GM21825 (cell line): ENCODE measurements at regions not wholly inside any gene's neighbourhood (a gene's known extent, or its start where the extent isn't known, plus 50 kb on each side); places are given as distances from the start of the nearest gene placed in this dataset.
"Not testable (repeated sequence)": the region's sequence is repeated elsewhere in the genome, so short reads cannot be mapped to it uniquely, and the experiment has no call there.

Experiments used
- ATAC-seq: cut with Tn5 transposase; IDR thresholded peaks from one replicate; pipeline ENCODE4 v1.9.1; 2021; ENCODE audit warnings: mild to moderate bottlenecking, moderate library complexity; ENCODE audit not compliant: unreplicated experiment

- ATAC-seq: not testable (repeated sequence)
Measured at GRCh38 chr6:153282456-153282855, 151.4 kb upstream of the RGS17 start.

DNA sequence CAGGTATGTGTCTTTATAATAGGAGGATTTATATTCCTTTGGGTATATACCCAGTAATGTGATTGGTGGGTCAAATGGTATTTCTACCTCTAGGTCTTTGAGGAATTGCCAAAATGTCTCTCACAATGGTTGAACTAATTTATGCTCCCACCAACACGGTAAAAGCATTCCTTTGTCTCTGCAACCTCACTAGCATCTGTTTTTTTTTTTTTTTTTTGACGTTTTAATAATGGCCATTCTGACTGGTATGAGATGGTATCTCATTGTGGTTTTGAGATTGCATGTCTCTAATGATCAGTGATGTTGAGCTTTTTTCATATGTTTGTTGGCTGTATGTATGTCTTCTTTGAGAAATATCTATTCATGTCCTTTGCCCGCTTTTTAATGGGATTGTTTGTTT lies 144.9 kb upstream of the RGS17 start:
- no peak for ATAC-seq

- no peak for ATAC-seq
Measured at GRCh38 chr6:153272201-153272980, 141.3 kb upstream of the RGS17 start.

GRCh38 chr6:153263489-153263888 lies 132.4 kb upstream of the RGS17 start:
- ATAC-seq: no peak

GRCh38 chr6:153251326-153251725 lies 120.2 kb upstream of the RGS17 start:
- ATAC-seq: no peak

DNA sequence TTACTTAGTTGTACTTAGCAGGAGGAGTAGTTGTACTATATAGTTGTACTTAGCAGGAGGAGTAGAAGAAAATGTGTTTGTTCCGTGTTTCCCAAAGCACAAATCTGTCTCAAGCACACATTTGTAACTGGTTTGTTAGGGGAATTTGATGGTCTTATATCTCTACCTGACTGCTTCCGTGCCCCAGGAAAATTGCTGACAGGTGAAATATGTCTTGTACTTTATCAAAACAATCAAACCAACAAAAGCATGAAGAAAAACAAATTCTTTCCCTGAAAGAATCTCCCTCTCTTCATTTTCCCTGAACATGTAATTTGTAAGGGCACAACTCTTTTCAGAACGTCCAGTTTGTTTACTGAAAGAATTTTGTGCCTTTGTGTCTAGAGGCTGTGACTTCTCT lies 106.6 kb upstream of the RGS17 start:
- no peak for ATAC-seq

GRCh38 chr6:153231048-153231646 lies 100.1 kb upstream of the RGS17 start:
- ATAC-seq: no peak

GRCh38 chr6:153218184-153218792 lies 87.2 kb upstream of the RGS17 start:
- ATAC-seq: no peak

- ATAC-seq: no peak
Measured at GRCh38 chr6:153216789-153217188, 85.7 kb upstream of the RGS17 start.

DNA sequence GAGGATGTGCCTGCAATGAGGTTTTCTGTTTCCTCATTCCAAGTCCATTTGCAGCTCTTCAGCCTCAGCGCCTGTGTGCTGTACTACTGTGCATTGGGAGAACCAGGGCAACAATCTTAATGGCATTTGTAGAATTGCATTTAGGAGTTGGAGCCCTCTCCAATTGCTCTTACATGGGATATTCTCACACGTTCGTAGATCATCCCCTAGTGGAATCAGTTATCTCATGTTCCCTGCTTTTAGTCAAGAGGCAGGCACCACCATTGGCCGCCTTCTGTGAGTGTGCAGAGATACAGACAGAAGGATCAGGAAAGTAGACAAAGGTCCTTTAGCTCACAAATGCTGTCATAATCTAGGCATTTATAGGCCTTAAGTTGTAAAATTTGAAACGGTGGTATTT lies 84.2 kb upstream of the RGS17 start:
- ATAC-seq: no peak

- ATAC-seq: no peak
Measured at GRCh38 chr6:153214436-153214835, 83.4 kb upstream of the RGS17 start.

GRCh38 chr6:153210083-153210482 lies 79.0 kb upstream of the RGS17 start:
- peak; percentile 94 for ATAC-seq

DNA sequence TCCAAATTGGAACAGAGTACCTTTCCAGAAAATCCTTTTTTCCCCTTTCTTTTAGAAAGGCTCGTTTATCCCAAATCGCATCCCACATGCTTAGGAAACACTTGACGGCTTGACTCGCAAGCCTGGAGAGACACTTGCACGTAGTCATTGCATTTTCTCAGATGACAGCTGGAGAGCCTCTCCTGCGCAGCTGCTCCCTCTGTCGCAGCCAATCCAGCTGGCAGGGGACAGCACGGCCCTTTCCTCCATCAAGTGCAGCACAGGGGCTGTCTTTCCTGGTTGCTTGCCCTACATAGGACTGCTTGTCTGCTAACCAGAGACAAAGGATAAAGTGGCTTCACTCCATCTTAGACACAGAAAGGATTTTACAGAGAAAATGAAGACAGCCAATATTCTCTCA lies 77.6 kb upstream of the RGS17 start:
- ATAC-seq: no peak

DNA sequence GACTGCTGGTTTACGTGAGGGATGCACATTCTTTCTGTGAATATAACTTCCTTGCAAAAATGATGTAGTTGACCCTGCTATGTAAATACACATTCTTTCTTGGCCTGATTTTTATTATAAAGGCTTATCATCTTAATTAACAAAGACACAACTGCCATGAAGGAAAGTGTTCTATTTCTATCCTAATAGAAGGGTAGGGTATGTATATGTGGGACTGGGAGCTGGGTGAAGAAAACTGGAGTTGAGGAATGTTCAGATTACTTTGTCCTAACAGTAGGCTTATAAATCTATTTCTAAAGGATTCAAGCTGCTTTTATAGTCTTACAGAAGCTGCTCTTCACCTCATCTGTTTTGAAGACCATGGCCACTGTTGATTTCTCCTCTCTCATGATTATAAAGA lies 76.5 kb upstream of the RGS17 start:
- no peak for ATAC-seq

- ATAC-seq: no peak
Measured at GRCh38 chr6:153207006-153207405, 75.9 kb upstream of the RGS17 start.

DNA sequence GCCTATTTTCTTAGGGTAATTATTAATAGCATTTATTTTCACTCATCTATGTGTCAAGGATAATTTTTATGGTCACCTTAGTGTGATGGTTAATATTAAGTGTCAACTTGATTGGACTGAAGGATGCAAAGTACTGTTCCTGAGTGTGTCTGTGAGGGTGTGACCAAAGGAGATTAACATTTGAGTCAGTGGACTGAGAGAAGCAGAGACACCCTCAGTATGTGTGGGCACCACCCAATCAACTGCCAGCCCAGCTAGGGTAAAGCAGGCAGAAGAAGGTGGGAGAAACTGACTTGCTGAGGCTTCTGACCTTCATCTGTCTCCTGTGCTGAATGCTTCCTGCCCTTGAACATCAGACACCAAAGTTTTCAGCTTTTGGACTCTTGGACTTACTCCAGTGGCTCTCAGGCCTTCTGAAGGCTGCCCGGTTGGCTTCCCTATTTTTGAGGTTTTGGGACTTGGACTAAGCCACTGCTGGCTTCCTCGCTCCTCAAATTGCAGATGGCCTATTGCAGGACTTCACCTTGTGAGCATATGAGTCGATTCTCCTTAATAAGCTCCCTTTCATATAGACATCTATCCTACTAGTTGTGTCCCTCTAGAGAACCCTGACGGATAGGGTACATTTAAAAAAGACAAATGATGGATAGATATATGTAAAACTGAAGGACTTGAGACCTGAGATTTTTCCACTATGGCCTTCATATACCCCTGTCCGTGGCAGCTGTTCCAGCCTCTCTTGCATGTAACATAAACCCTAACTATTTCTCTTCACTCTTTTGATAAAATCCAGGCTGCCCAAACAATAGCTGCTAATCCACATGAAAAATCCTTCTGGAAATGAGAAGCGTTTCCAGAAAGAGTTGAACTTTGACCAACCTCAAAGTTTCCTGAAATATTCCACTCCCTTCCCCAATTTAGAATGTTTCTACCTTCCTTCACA lies 62.1 kb upstream of the RGS17 start:
- ATAC-seq: no peak

DNA sequence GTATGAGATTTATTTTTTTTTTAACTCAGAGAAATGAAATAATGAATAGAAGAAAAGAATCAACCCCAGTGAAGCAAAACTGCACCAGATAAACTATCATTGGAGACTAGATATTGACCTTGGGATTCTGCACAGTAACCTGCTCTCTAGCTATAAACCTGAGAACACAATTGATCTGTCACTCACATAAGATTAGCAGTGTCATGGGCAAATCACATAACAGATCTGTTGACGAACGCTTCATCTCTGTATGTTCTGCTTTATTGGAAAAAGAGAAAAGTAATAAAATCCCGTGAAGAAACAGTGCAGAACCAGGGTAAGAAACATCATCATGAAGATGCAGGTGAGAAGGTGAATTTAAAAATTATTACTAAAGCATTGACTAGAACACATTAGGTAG lies 52.8 kb upstream of the RGS17 start:
- ATAC-seq: no peak
